Motor neuron (in vitro differentiated cells): ENCODE measurements at regions not wholly inside any gene's neighbourhood (a gene's known extent, or its start where the extent isn't known, plus 50 kb on each side); places are given as distances from the start of the nearest gene placed in this dataset.
"Not testable (repeated sequence)": the region's sequence is repeated elsewhere in the genome, so short reads cannot be mapped to it uniquely, and the experiment has no call there.

Source experiments
- ATAC-seq, 8 experiments: fragments of 200-7000 bp; cut with Tn5 transposase; replicated peaks in 6 of 8; 2 replicates each; pipeline ENCODE4 v1.8.0; 2021; ENCODE audit warnings: mild to moderate bottlenecking in 8 of 8, moderate library complexity in 8 of 8
- H3K27ac ChIP-seq, 2 donors: fragments of 250-450 bp; sonication (Bioruptor Pico); 2 replicates each; pipeline ENCODE4 v1.9.0; 2021; ENCODE audit warnings: antibody characterized with exemption in 2 of 2, mild to moderate bottlenecking in 2 of 2, moderate library complexity in 1 of 2
- H3K4me1 ChIP-seq, 2 donors: fragments of 250-450 bp; sonication (Bioruptor Pico); replicated peaks in 1 of 2; 2 replicates each; pipeline ENCODE4 v1.6.1; 2021; ENCODE audit warnings: antibody characterized with exemption in 2 of 2, mild to moderate bottlenecking in 2 of 2, moderate library complexity in 1 of 2
- H3K4me3 ChIP-seq, 5 donors: fragments of 250-450 bp; sonication (Bioruptor Pico); 2 replicates each; pipeline ENCODE4 v1.9.0; 2021; ENCODE audit warnings: antibody characterized with exemption in 5 of 5, mild to moderate bottlenecking in 5 of 5, moderate library complexity in 4 of 5
- WGBS, 10 experiments: fragments of 450-650 bp; shearing (Covaris generic); methylation state at CpG; one replicate each; pipeline ENCODE4 v1.0.0; 2022; 5-methylcytosine and 5-hydroxymethylcytosine counted together
- in situ Hi-C, 9 experiments: fragments of 400-800 bp; cut with MboI; loops; one replicate each; pipeline ENCODE4 v1.15.0; 2021; ENCODE audit warnings: low sequenced_read_pairs in 9 of 9, low pct_unique_long_range_greater_than_20kb in 2 of 9; ENCODE audit not compliant: unreplicated experiment in 9 of 9

DNA sequence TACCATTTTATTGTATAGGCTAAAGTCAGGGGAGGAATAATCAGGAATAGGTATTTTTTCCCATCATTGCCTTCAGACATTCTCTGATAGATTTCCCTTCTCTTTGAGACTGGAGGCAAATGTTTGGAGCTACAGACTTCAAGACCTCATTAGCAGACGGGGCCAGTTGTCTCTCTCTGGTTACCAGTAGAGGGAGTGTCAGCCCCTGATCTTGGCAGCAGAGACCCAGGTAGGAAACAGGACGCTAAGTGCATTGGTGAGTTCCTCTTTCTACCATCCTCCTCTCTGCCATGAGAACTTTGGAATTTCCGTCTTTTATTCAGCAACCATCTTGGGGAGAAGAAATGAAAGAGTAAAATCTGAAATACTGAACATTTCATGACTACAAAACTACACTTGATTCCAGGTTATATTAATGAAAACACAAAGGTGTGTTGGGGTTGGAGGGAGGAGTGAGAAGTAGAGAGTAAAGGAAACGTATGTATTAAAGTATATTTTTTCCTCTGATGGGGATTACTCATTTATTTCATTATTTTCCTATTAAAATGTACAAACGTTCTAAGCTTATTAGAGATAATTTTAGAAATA lies 186.2 kb upstream of the GCFC2 start:
- peak in 6 of 8 experiments; percentile 50 to 96 (median 81) for ATAC-seq

DNA sequence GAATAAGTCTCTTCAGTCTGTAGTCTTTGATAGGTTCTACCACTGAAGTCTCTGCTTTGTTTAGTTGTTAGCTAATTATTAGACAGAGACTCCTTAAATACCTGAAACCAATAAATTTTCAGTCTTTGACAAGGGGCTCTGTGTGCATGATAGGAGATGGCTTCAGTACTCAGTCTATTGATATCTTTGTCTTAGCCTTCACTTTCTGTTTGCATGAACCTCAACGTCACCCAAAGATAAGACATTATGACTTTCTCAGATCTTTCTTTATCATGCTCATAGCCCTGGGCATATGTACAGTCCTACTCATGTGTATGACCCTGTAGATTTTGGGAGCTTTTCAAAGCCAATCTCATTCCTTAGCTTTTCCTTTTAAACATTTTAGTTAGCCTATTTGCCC lies 183.5 kb upstream of the GCFC2 start:
- H3K27ac ChIP-seq: no peak overlapping the region
- H3K4me1 ChIP-seq: no peaks in the 10 kb centered on the region
- ATAC-seq: no peak
- WGBS, 10 experiments: 14 to 100% (median 71%) methylated on average over 1 of the region's 1 CpG; no CpG with 5 or more reads in 3 of the 10 experiments
- in situ Hi-C loops: no loop called here
- H3K4me3 ChIP-seq: no peak overlapping the region

More for the DNA sequence above, 186.2 kb upstream of the GCFC2 start:
- no peak overlapping the region for H3K4me3 ChIP-seq
- in situ Hi-C loops: no loop called here
- WGBS, 10 experiments: 6 to 76% (median 40%) methylated on average over 1 to 5 of the region's 5 CpGs; no CpG with 5 or more reads in 1 of the 10 experiments
- no peaks in the 10 kb centered on the region for H3K4me1 ChIP-seq
- H3K27ac ChIP-seq: no peak overlapping the region

DNA sequence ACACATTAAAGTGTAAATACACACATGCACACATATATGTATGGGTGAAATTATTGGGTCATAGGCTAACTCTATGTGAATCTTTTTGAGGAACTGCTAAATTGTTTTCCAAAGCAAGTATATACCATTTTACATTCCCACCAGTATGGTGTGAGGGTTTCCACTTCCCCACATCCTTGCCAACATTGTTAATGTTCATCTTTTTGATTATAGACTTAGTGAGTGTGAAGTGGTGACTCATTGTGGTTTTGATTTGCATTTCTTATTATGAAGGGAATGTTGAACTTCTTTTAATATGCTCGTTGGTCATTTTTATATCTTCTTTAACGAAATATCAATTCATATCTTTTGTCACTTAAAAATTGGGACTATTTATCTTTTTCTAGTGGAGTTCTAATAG lies 181.8 kb upstream of the GCFC2 start:
- Histone ChIP-seq H3K4me1 (no peaks in the 10 kb centered on the region), H3K4me3 (no peak overlapping the region), H3K27ac (no peak overlapping the region)
- in situ Hi-C loops: no loop called here
- ATAC-seq: peak in 2 of 8 experiments; percentile 15 to 26
- 0 to 100% (median 80%) methylated on average over 1 to 2 of the region's 2 CpGs; no CpG with 5 or more reads in 1 of the 10 experiments for WGBS, 10 experiments

DNA sequence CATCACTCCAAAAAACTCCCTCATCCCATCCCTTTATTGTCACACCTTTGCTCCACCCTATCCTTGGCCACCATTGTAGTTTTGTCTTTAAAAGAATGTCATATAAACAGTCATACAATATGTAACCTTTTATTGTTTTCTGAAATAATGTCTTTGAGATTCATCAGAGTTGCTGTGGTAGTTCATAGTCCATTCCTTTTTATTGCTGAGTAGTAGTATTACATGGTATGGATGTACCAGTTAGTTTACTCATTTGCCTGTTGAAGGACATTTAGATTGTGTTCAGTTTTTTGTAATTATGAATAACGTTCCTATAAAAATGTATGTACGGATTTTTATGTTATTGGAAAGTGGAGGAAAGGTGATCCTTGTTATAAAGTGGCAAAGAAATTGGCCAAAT lies 171.8 kb upstream of the GCFC2 start:
- in situ Hi-C loops: no loop called here
- WGBS, 10 experiments: 0 to 100% (median 38%) methylated on average over 1 to 2 of the region's 2 CpGs; no CpG with 5 or more reads in 2 of the 10 experiments
- no peaks in the 10 kb centered on the region for H3K4me1 ChIP-seq
- no peak overlapping the region for H3K27ac ChIP-seq
- H3K4me3 ChIP-seq: no peak overlapping the region
- ATAC-seq: no peak

DNA sequence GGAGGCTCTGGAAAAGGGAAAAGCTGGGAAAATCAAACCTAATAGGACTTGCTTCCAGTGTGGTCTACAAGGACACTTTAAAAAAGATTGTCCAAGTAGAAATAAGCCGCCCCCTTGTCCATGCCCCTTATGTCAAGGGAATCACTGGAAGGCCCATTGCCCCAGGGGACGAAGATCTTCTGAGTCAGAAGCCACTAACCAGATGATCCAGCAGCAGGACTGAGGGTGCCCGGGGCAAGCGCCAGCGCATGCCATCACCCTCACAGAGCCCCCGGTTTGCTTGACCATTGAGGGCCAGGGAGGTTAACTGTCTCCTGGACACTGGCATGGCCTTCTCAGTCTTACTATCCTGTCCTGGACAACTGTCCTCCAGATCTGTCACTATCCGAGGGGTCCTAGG lies 164.9 kb upstream of the GCFC2 start:
- ATAC-seq, H3K4me3 ChIP-seq, H3K4me1 ChIP-seq, in situ Hi-C loops, H3K27ac ChIP-seq: not testable (repeated sequence)
- WGBS, 10 experiments: 20 to 100% (median 82%) methylated on average over 1 to 5 of the region's 7 CpGs; no CpG with 5 or more reads in 4 of the 10 experiments

DNA sequence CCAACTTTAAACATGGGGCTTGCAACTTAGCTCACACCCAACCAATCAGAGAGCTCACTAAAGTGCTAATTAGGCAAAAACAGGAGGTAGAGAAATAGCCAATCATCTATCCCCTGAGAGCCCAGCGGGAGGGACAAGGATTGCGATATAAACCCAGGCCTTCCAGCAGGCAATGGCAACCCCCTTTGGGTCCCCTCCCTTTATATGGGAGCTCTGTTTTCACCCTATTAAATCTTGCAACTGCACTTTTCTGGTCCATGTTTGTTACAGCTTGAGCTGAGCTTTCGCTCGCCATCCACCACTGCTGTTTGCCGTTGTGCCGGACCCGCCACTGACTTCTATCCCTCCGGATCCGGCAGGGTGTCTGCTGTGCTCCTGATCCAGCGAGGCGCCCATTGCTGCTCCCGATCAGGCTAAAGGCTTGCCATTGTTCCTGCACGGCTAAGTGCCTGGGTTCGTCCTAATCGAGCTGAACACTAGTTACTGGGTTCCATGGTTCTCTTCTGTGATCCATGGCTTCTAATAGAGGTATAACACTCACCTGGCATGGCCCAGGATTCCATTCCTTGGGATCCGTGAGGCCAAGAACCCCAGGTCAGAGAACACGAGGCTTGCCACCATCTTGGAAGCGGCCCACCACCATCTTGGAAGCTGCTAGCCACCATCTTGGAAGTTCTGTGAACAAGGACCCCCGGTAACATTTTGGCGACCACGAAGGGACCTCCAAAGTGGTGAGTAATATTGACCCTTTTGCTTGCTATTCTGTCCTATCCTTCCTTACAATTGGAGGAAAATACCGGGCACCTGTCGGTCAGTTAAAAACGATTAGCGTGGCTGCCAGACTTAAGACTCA lies 161.3 kb upstream of the GCFC2 start:
- H3K4me3 ChIP-seq, H3K4me1 ChIP-seq, ATAC-seq, H3K27ac ChIP-seq, in situ Hi-C loops: not testable (repeated sequence)
- WGBS, 10 experiments: 50 to 100% (median 91%) methylated on average over 2 to 19 of the region's 25 CpGs; no CpG with 5 or more reads in 2 of the 10 experiments

DNA sequence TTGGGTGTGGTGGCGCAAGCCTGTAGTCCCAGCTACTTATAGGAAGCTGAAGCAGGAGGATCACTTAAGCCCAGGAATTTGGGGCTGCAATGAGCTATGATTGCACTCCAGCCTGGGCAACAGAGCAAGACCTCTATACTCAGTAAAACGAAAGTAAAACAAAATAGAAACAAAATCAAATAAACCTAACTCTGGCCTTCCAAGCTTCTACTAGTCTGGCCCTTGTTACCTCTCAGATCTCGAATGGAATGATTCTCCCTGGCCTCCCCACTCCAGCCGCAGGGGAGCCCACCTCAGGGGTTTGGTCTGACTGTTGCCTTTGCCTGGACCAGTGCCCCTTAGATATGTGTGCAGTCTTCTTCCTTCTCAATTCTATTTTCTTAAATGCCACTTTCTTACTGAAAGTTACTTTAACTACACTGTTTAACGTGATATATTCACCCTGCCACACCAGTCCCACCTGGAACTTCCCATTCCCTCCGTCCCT lies 160.0 kb upstream of the GCFC2 start:
- in situ Hi-C loops: no loop called here
- Histone ChIP-seq H3K4me1 (no peaks in the 10 kb centered on the region), H3K27ac (no peak overlapping the region), H3K4me3 (no peak overlapping the region)
- 16 to 92% (median 76%) methylated on average over 2 to 6 of the region's 6 CpGs for WGBS, 10 experiments
- no peak for ATAC-seq

DNA sequence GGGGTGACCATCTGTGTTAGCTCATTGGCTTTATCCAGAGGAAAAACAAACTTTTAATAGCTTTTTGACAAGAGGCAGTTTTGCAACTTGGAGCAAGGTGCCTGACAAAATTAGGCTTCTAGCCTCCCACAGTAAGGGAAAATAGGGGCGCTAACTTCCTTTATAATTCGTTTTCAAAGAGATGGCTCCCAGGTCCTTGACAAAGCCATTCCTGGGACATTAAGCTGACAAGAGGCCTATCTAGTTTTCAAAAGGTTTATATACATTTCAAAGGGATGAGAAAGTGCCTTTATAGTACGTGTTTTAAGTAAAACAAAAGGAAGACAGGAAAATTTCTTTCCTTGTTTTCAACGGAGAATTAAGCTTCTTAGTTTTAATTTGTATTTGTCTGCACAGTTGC lies 159.4 kb upstream of the GCFC2 start:
- in situ Hi-C loops: no loop called here
- Histone ChIP-seq H3K4me3 (no peak overlapping the region), H3K4me1 (no peaks in the 10 kb centered on the region), H3K27ac (no peak overlapping the region)
- 5 to 61% (median 24%) methylated on average over 2 to 4 of the region's 4 CpGs for WGBS, 10 experiments
- no peak for ATAC-seq

DNA sequence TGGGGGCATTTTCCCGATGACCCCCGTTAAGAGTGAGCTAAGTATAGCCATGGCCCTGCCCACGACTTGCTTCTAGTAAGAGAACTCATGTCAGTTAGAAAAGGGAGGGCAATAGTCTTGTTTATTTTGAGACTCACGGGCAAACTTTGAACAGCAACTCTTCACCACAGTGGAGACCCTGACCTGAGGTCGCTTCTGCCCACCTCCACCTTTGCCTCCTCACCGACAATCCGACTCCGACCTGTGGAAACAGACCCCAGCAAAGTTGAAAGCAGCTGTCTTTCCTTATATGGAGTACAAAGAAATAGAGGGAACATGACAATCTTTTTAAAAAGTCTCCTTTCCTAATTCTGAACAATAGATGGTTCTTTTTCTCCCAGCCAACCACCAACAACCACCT lies 155.0 kb upstream of the GCFC2 start:
- 6 to 100% (median 56%) methylated on average over 1 to 8 of the region's 8 CpGs for WGBS, 10 experiments
- Histone ChIP-seq H3K27ac (no peak overlapping the region), H3K4me1 (no peaks in the 10 kb centered on the region), H3K4me3 (no peak overlapping the region)
- in situ Hi-C loops: no loop called here
- no peak for ATAC-seq

DNA sequence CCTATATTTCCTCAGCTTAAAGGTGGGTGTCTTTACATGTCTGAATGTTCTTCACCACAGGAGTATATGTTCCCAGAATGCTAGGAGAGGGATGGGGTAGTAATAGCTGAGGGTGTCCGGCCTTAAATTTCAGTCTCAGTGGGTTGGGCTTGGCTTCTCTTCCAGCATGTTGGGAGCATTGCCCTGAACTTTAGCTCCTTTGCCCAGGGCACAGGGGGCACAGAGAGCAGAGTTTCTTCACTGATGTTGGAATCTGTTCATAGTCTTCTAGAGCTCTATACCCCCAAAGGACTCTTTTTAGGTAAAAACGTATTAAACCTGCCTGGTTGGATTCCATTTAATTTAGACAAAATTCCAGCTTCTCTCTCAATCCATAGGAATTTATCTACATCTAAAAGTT lies 154.4 kb upstream of the GCFC2 start:
- no peaks in the 10 kb centered on the region for H3K4me1 ChIP-seq
- in situ Hi-C loops: no loop called here
- no peak overlapping the region for H3K27ac ChIP-seq
- no peak overlapping the region for H3K4me3 ChIP-seq
- WGBS, 10 experiments: 0 to 100% (median 47%) methylated on average over 1 to 2 of the region's 2 CpGs; no CpG with 5 or more reads in 4 of the 10 experiments
- ATAC-seq: no peak

DNA sequence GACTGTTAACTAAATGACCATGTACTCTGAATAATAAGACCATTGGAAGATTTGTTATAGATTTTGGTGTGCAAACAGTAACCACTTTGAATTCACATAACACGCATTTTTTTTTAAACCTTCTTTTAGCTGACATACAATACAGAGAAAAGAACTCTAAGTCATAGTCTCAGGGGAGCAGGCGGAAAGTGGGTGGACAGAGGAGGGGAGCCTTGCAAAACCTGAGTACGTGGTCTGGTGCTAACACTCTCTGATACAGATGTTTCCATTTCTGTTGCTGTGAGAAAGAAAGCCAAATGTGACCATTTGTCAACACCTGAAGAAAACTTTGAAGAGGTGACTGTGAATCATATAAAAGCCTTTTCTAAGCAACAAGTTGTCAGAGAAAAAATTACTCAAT lies 151.8 kb upstream of the GCFC2 start:
- no peak for ATAC-seq
- 9 to 100% (median 78%) methylated on average over 1 to 3 of the region's 3 CpGs; no CpG with 5 or more reads in 2 of the 10 experiments for WGBS, 10 experiments
- Histone ChIP-seq H3K4me3 (no peak overlapping the region), H3K4me1 (no peaks in the 10 kb centered on the region), H3K27ac (no peak overlapping the region)
- in situ Hi-C loops: no loop called here

DNA sequence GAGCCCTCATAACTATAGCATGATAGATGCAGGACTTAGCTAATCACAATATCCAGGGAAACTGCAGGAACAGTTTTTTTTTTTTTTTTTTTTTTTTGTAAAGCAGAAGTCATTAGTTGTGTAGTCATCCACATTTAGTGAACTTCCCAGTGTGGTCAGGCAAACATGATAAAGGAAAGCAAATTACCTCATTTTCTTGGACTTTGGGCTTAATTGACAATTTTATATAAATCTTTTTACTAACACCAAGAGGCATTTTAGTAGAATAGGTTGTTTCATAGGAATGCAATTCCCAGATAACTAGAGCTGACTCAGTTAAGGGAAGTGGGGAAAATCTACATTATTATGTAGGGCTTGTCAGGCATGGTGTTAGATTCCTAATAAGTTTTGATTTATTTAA lies 142.7 kb upstream of the GCFC2 start:
- Histone ChIP-seq H3K4me1 (no peaks in the 10 kb centered on the region), H3K4me3 (no peak overlapping the region), H3K27ac (no peak overlapping the region)
- in situ Hi-C loops: no loop called here
- ATAC-seq: no peak

DNA sequence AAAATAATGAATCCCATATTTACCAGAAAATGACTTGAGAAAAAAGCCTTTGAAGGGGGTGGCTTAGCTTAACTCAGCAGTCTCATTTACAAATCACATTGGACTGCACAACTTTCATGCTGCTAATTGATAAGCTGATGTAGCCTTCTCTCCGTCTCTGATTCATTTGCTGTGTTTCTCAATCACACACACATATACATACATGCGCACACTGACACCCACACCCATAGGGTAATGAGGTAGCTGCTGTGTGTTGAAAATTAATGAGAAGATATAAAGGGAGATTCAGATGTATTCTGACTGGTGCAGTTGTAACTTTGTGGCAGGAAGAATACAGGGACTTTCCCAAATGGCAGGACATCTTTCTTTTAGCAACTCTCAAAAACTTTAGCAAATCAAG lies 141.9 kb upstream of the GCFC2 start:
- in situ Hi-C loops: no loop called here
- H3K27ac ChIP-seq: no peak overlapping the region
- no peaks in the 10 kb centered on the region for H3K4me1 ChIP-seq
- no peak overlapping the region for H3K4me3 ChIP-seq
- peak in 4 of 8 experiments; percentile 15 to 88 (median 72) for ATAC-seq
- WGBS, 10 experiments: 14 to 89% (median 83%) methylated on average over 1 of the region's 2 CpGs; no CpG with 5 or more reads in 4 of the 10 experiments
